ENCODE measurements at regions not wholly inside any gene's neighbourhood (a gene's known extent, or its start where the extent isn't known, plus 50 kb on each side); places are given as distances from the start of the nearest gene placed in this dataset.

DNA sequence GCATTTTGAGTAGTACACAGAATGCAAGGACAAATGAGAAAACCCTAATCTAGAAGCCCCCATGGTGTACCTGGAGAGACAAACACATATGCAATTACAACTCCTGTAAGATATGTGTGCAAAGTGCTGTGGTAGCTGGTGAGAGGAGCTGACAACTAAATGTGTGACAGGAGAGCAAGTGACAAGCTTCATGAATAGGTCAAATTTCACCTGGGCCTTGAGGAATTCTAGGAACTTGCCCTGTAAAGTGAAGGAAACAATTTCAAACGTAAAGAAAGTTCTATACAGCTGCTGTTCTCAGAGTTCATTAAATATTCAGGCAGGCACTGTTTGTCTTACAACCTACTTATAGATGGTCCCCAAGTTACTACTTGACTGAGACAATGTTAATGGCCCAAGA is 437.0 kb downstream of the TUSC7 start:
- H3K27me3 ChIP-seq (replicated peaks in 1 of 4; ENCODE audit: control insufficient read depth in 3 of 4, extremely low read depth in 1 of 4, insufficient read depth in 3 of 4, low read length in 3 of 4), result no peaks in the 10 kb centered on the region
- H3K56ac ChIP-seq (replicated peaks; ENCODE audit: insufficient read length, low read depth, low read length), result no peak overlapping the region
- no peak overlapping the region for H2BK5ac ChIP-seq (ENCODE audit: low read depth, low read length)
- no peak for DNase-seq (ENCODE audit: low read depth in 1 of 2, low spot score in 2 of 2)
- H3K18ac ChIP-seq (ENCODE audit: extremely low read depth, low read length), result no peak overlapping the region
- no peak overlapping the region for H3K9ac ChIP-seq (replicated peaks in 1 of 4; ENCODE audit: extremely low read depth in 1 of 4, low read depth in 3 of 4, low read length in 3 of 4)
- no peak overlapping the region for H2AK5ac ChIP-seq (ENCODE audit: low read depth, low read length)
- H3K4ac ChIP-seq (replicated peaks; ENCODE audit: insufficient read length, low read depth, low read length), result no peak overlapping the region
- no peak overlapping the region for H2AFZ ChIP-seq (ENCODE audit: low read length)
- no peak overlapping the region for H3K23ac ChIP-seq (ENCODE audit: insufficient read length)
- no peak overlapping the region for H4K91ac ChIP-seq (replicated peaks; ENCODE audit: insufficient read length, low read length)
- WGBS, 2 experiments (ENCODE audit: extremely low coverage in 1 of 2, insufficient coverage in 1 of 2, insufficient read length in 1 of 2, insufficient replicate concordance in 2 of 2, low coverage in 1 of 2, low lambda C conversion rate in 2 of 2, missing lambda C conversion rate in 1 of 2), result 18% methylated on average over 1 of the region's 1 CpG; no CpG with 5 or more reads in 1 of the 2 experiments
- ChIA-PET POLR2A (ENCODE audit: partially characterized antibody) (no interaction called here), CTCF (ENCODE audit: partially characterized antibody) (interaction anchor here (0.6 to 1.7 kb wide), 2 partner anchors 132 to 452 kb away, joined by 3 read pairs; no protein-coding TSS in a partner anchor)
- H3K14ac ChIP-seq (ENCODE audit: insufficient read length), result no peak overlapping the region
- peak; percentile 48 for FAIRE-seq
- H3K4me3 ChIP-seq (ENCODE audit: extremely low read depth in 1 of 4, insufficient read depth in 2 of 4, low read depth in 3 of 4, low read length in 4 of 4), result no peak overlapping the region
- H3K4me1 ChIP-seq (replicated peaks in 1 of 4; ENCODE audit: control insufficient read depth in 3 of 4, insufficient read depth in 4 of 4, low read length in 3 of 4), result peaks cover 0 to 7% (median 0%) of the 10 kb centered on the region in 4 experiments; a peak in 3 of 7 replicates
- H3K36me3 ChIP-seq (ENCODE audit: control insufficient read depth in 2 of 4, insufficient read depth in 4 of 4, low read length in 3 of 4), result no peaks in the 10 kb centered on the region
- no peak overlapping the region for H2BK20ac ChIP-seq (ENCODE audit: low read length)
- no peak overlapping the region for H2BK15ac ChIP-seq (ENCODE audit: low read length)
- H3K27ac ChIP-seq (ENCODE audit: low read depth, low read length), result no peak overlapping the region
- H3K23me2 ChIP-seq (ENCODE audit: low read depth, low read length), result no peaks in the 10 kb centered on the region
- H4K8ac ChIP-seq (ENCODE audit: extremely low read depth, insufficient read depth, low read length), result no peak overlapping the region
- no peak overlapping the region for H2BK120ac ChIP-seq (replicated peaks; ENCODE audit: low read depth, low read length)
- no peaks in the 10 kb centered on the region for H3K9me3 ChIP-seq (ENCODE audit: insufficient read depth in 2 of 2, low read depth in 1 of 2, low read length in 1 of 2)
- no peak overlapping the region for H2BK12ac ChIP-seq (ENCODE audit: low read depth, low read length)
- no peak overlapping the region for H3K4me2 ChIP-seq (ENCODE audit: insufficient read depth in 1 of 2, low read depth in 2 of 2, low read length in 2 of 2)
- H3K79me1 ChIP-seq (ENCODE audit: low read depth, low read length), result no peaks in the 10 kb centered on the region
- no peaks in the 10 kb centered on the region for H3K79me2 ChIP-seq (ENCODE audit: control insufficient read depth in 1 of 2, insufficient read depth in 2 of 2, low read length in 2 of 2)
- H4K20me1 ChIP-seq (replicated peaks in 1 of 2; ENCODE audit: control insufficient read depth in 1 of 2, insufficient read depth in 2 of 2, low read length in 2 of 2), result no peaks in the 10 kb centered on the region
- H4K5ac ChIP-seq (ENCODE audit: insufficient read length, low read depth, low read length), result no peak overlapping the region
- TF ChIP-seq, protein P1, sequence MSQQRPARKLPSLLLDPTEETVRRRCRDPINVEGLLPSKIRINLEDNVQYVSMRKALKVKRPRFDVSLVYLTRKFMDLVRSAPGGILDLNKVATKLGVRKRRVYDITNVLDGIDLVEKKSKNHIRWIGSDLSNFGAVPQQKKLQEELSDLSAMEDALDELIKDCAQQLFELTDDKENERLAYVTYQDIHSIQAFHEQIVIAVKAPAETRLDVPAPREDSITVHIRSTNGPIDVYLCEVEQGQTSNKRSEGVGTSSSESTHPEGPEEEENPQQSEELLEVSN (IDR thresholded peaks at IDR 0.05), result no peak
- TF ChIP-seq ZNF274 (IDR thresholded peaks at IDR 0.05; ENCODE audit: borderline replicate concordance, extremely low read depth, low read length) (no peak), BACH1 (IDR thresholded peaks at IDR 0.05; ENCODE audit: low read length) (no peak), TCF12 (IDR thresholded peaks at IDR 0.05; ENCODE audit: low read depth, low read length) (no peak), POLR2AphosphoS5 (IDR thresholded peaks at IDR 0.05; ENCODE audit: low read depth, low read length) (no peak), SRF (IDR thresholded peaks at IDR 0.05; ENCODE audit: low read depth, low read length) (no peak), RBBP5 (IDR thresholded peaks at IDR 0.05; ENCODE audit: borderline replicate concordance, low read depth, low read length) (no peak), JUN (IDR thresholded peaks at IDR 0.05; ENCODE audit: low read depth, low read length) (no peak), SIX5 (IDR thresholded peaks at IDR 0.05; ENCODE audit: low read depth, low read length) (no peak), RAD21 (IDR thresholded peaks at IDR 0.05 in 1 of 2, conservative IDR thresholded peaks at IDR 0.05 in 1 of 2; ENCODE audit: low read depth in 2 of 2, low read length in 2 of 2) (no peak), CREB1 (IDR thresholded peaks at IDR 0.05) (no peak), CBX8 (IDR thresholded peaks at IDR 0.05; ENCODE audit: borderline replicate concordance, low read depth, low read length) (no peak), SIRT6 (IDR thresholded peaks at IDR 0.05; ENCODE audit: low read length) (no peak), ASH2L (IDR thresholded peaks at IDR 0.05; ENCODE audit: low read length) (no peak), PHF8 (conservative IDR thresholded peaks at IDR 0.05; ENCODE audit: low read depth, low read length) (no peak), RXRA (IDR thresholded peaks at IDR 0.05; ENCODE audit: insufficient read depth, low read depth, low read length) (no peak)
